GM21529 (cell line): ENCODE measurements at regions not wholly inside any gene's neighbourhood (a gene's known extent, or its start where the extent isn't known, plus 50 kb on each side); places are given as distances from the start of the nearest gene placed in this dataset.

Experiments
- ATAC-seq: cut with Tn5 transposase; IDR thresholded peaks from one replicate; pipeline ENCODE4 v1.9.1; 2021; ENCODE audit not compliant: unreplicated experiment

- ATAC-seq = no peak
Observed at GRCh38 chr3:177590826-177591225, 393.5 kb upstream of the TBL1XR1 start.

GRCh38 chr3:177591379-177591778, 394.1 kb upstream of the TBL1XR1 start:
- ATAC-seq = peak; percentile 72

- ATAC-seq = no peak
Observed at GRCh38 chr3:177594096-177594495, 396.8 kb upstream of the TBL1XR1 start.

GRCh38 chr3:177595530-177596188, 398.4 kb upstream of the TBL1XR1 start:
- ATAC-seq = no peak

GRCh38 chr3:177596248-177596815, 399.1 kb upstream of the TBL1XR1 start:
- no peak for ATAC-seq

GRCh38 chr3:177596816-177597271, 399.6 kb upstream of the TBL1XR1 start:
- ATAC-seq = no peak

- peak; percentile 87 for ATAC-seq
Observed at GRCh38 chr3:177597311-177598096, 400.2 kb upstream of the TBL1XR1 start.

GRCh38 chr3:177598097-177598833, 401.0 kb upstream of the TBL1XR1 start:
- no peak for ATAC-seq

GRCh38 chr3:177599326-177599725, 402.0 kb upstream of the TBL1XR1 start:
- no peak for ATAC-seq

GRCh38 chr3:177599837-177600236, 402.6 kb upstream of the TBL1XR1 start:
- no peak for ATAC-seq

GRCh38 chr3:177600411-177600810, 403.1 kb upstream of the TBL1XR1 start:
- ATAC-seq = no peak

GRCh38 chr3:177601152-177601551, 403.9 kb upstream of the TBL1XR1 start:
- no peak for ATAC-seq

GRCh38 chr3:177602601-177603147, 405.4 kb upstream of the TBL1XR1 start:
- ATAC-seq = no peak

GRCh38 chr3:177603148-177603603, 405.9 kb upstream of the TBL1XR1 start:
- peak; percentile 60 for ATAC-seq

- ATAC-seq = no peak
Observed at GRCh38 chr3:177604181-177604580, 406.9 kb upstream of the TBL1XR1 start.

GRCh38 chr3:177606891-177607290, 409.6 kb upstream of the TBL1XR1 start:
- ATAC-seq = no peak

GRCh38 chr3:177607589-177607988, 410.3 kb upstream of the TBL1XR1 start:
- no peak for ATAC-seq

GRCh38 chr3:177608443-177608842, 411.2 kb upstream of the TBL1XR1 start:
- ATAC-seq = no peak

GRCh38 chr3:177609613-177610012, 412.3 kb upstream of the TBL1XR1 start:
- no peak for ATAC-seq

- no peak for ATAC-seq
Observed at GRCh38 chr3:177610262-177610661, 413.0 kb upstream of the TBL1XR1 start.
